HG03439 (cell line): ENCODE measurements at regions not wholly inside any gene's neighbourhood (a gene's known extent, or its start where the extent isn't known, plus 50 kb on each side); places are given as distances from the start of the nearest gene placed in this dataset.
"Not testable (repeated sequence)": the region's sequence is repeated elsewhere in the genome, so short reads cannot be mapped to it uniquely, and the experiment has no call there.

Source experiments
- ATAC-seq: cut with Tn5 transposase; IDR thresholded peaks from one replicate; pipeline ENCODE4 v1.9.1; 2021; ENCODE audit warnings: mild to moderate bottlenecking, moderate library complexity; ENCODE audit not compliant: unreplicated experiment

- ATAC-seq: no peak
These were observed 319.6 kb downstream of the ZNF326 start for GRCh38 chr1:90314533-90314932.

GRCh38 chr1:90313778-90314177 is 318.9 kb downstream of the ZNF326 start:
- no peak for ATAC-seq

- no peak for ATAC-seq
These were observed 314.9 kb downstream of the ZNF326 start for GRCh38 chr1:90309806-90310205.

GRCh38 chr1:90308421-90308820 is 313.5 kb downstream of the ZNF326 start:
- ATAC-seq: no peak

- ATAC-seq: no peak
These were observed 310.7 kb downstream of the ZNF326 start for GRCh38 chr1:90305577-90305976.

GRCh38 chr1:90296327-90296726 is 301.4 kb downstream of the ZNF326 start:
- no peak for ATAC-seq

GRCh38 chr1:90295534-90295933 is 300.6 kb downstream of the ZNF326 start:
- no peak for ATAC-seq

- no peak for ATAC-seq
These were observed 296.7 kb downstream of the ZNF326 start for GRCh38 chr1:90291431-90292216.

- ATAC-seq: no peak
These were observed 287.9 kb downstream of the ZNF326 start for GRCh38 chr1:90282811-90283210.

- not testable (repeated sequence) for ATAC-seq
These were observed 287.0 kb downstream of the ZNF326 start for GRCh38 chr1:90281886-90282285.

- ATAC-seq: no peak
These were observed 282.4 kb downstream of the ZNF326 start for GRCh38 chr1:90277270-90277669.

- no peak for ATAC-seq
These were observed 279.5 kb downstream of the ZNF326 start for GRCh38 chr1:90274376-90274775.

GRCh38 chr1:90273241-90273774 is 278.4 kb downstream of the ZNF326 start:
- no peak for ATAC-seq

GRCh38 chr1:90262791-90263190 is 267.9 kb downstream of the ZNF326 start:
- no peak for ATAC-seq

- ATAC-seq: no peak
These were observed 267.4 kb downstream of the ZNF326 start for GRCh38 chr1:90262286-90262685.

- ATAC-seq: no peak
These were observed 251.2 kb downstream of the ZNF326 start for GRCh38 chr1:90246069-90246468.

GRCh38 chr1:90236493-90236892 is 241.6 kb downstream of the ZNF326 start:
- no peak for ATAC-seq

GRCh38 chr1:90223401-90223800 is 228.5 kb downstream of the ZNF326 start:
- ATAC-seq: no peak

- no peak for ATAC-seq
These were observed 226.2 kb downstream of the ZNF326 start for GRCh38 chr1:90220941-90221693.

- ATAC-seq: no peak
These were observed 225.6 kb downstream of the ZNF326 start for GRCh38 chr1:90220496-90220895.

GRCh38 chr1:90219166-90219871 is 224.4 kb downstream of the ZNF326 start:
- not testable (repeated sequence) for ATAC-seq
